Panc1 (cell line): ENCODE measurements at regions not wholly inside any gene's neighbourhood (a gene's known extent, or its start where the extent isn't known, plus 50 kb on each side); places are given as distances from the start of the nearest gene placed in this dataset.

Experiments
- ATAC-seq: fragments of 200-7000 bp; cut with Tn5 transposase; 2 replicates; pipeline ENCODE4 v1.9.1; 2020; ENCODE audit warnings: mild to moderate bottlenecking, moderate library complexity
- BruUV-seq: library from RNA; stranded (reverse); fragments of 400-500 nt; replicated peaks from 2 replicates; lab custom pipeline; 2021; lab: Mats Ljungman, UMichigan
- CTCF ChIA-PET: fragments of 300-600 bp; sonication (Branson Sonifier 250); formaldehyde crosslinking; loops from one replicate; lab custom pipeline; 2022; ENCODE audit warnings: antibody characterized with exemption; lab: Charles Lee
- POLR2A ChIA-PET: fragments of 300-600 bp; sonication (Branson Sonifier 250); formaldehyde crosslinking; loops from one replicate; lab custom pipeline; 2022; ENCODE audit warnings: antibody characterized with exemption; lab: Charles Lee
- DNase-seq: peaks from one replicate; pipeline ENCODE4 v3.0.0-alpha.2; 2010; ENCODE audit warnings: low read depth, low spot score
- H3K27ac ChIP-seq: 2 replicates; pipeline ENCODE4 v1.5.1; 2011; ENCODE audit warnings: mild to moderate bottlenecking, low read length, inconsistent platforms
- H3K27me3 ChIP-seq: fragments of 200-500 bp; sonication (Bioruptor generic); 2 replicates; pipeline ENCODE4 v1.6.0; 2014; ENCODE audit warnings: low read length, inconsistent platforms; ENCODE audit not compliant: control insufficient read depth, insufficient read depth
- H3K36me3 ChIP-seq: fragments of 200-500 bp; sonication (Bioruptor generic); 2 replicates; pipeline ENCODE4 v1.5.1; 2014; ENCODE audit warnings: inconsistent platforms, mild to moderate bottlenecking, low read length, moderate library complexity; ENCODE audit not compliant: control insufficient read depth, insufficient read depth
- H3K4me1 ChIP-seq: 2 replicates; pipeline ENCODE4 v1.5.1; 2011; ENCODE audit warnings: inconsistent platforms, mild to moderate bottlenecking, low read length, moderate library complexity; ENCODE audit not compliant: control insufficient read depth, insufficient read depth
- H3K4me3 ChIP-seq, 2 experiments: 2 replicates each; pipeline ENCODE4 v1.5.1; 2011 to 2012; ENCODE audit warnings: low read depth in 2 of 2, low read length in 2 of 2, mild to moderate bottlenecking in 2 of 2, inconsistent platforms in 1 of 2, moderate library complexity in 1 of 2
- H3K9me3 ChIP-seq: fragments of 200-500 bp; sonication (Bioruptor generic); 2 replicates; pipeline ENCODE4 v1.5.1; 2014; ENCODE audit warnings: low read depth, mild to moderate bottlenecking, inconsistent platforms, low read length, moderate library complexity; ENCODE audit not compliant: control insufficient read depth, insufficient read depth
- POLR2AphosphoS5 ChIP-seq: IDR thresholded peaks from 2 replicates; pipeline ENCODE4 v1.6.1; 2012; ENCODE audit warnings: mild to moderate bottlenecking, low read depth, low read length, moderate library complexity
- SIN3A ChIP-seq: IDR thresholded peaks from 2 replicates; pipeline ENCODE4 v1.6.1; 2012; ENCODE audit warnings: low read depth, mild to moderate bottlenecking, low read length, moderate library complexity, borderline replicate concordance; ENCODE audit not compliant: insufficient read depth
- TCF7L2 ChIP-seq: IDR thresholded peaks from 2 replicates; pipeline ENCODE4 v1.6.1; 2011; ENCODE audit warnings: mild to moderate bottlenecking, low read depth, low read length, inconsistent platforms
- in situ Hi-C: cut with HindIII; loops from 2 replicates; pipeline ENCODE4 v1.10.0; 2016; ENCODE audit warnings: low sequenced_read_pairs, low pct_unique_long_range_greater_than_20kb
- intact Hi-C: fragments of 100-400 bp; cut with micrococcal nuclease; formaldehyde crosslinking; loops from one replicate; pipeline ENCODE4 v1.10.0; 2022; ENCODE audit not compliant: unreplicated experiment
- TF ChIP-seq, protein P1 (sequence below): fragments of 450-650 bp; IDR thresholded peaks from 2 replicates; pipeline ENCODE4 v1.5.1; 2017; ENCODE audit warnings: mild to moderate bottlenecking
- TF ChIP-seq, protein P2 (sequence below), 2 experiments: IDR thresholded peaks; 2 replicates each; pipeline ENCODE4 v1.6.1; 2011 to 2012; ENCODE audit warnings: low read depth in 2 of 2, control low read depth in 1 of 2, low read length in 1 of 2, mild to moderate bottlenecking in 1 of 2, moderate library complexity in 1 of 2; ENCODE audit not compliant: insufficient read depth in 1 of 2

DNA sequence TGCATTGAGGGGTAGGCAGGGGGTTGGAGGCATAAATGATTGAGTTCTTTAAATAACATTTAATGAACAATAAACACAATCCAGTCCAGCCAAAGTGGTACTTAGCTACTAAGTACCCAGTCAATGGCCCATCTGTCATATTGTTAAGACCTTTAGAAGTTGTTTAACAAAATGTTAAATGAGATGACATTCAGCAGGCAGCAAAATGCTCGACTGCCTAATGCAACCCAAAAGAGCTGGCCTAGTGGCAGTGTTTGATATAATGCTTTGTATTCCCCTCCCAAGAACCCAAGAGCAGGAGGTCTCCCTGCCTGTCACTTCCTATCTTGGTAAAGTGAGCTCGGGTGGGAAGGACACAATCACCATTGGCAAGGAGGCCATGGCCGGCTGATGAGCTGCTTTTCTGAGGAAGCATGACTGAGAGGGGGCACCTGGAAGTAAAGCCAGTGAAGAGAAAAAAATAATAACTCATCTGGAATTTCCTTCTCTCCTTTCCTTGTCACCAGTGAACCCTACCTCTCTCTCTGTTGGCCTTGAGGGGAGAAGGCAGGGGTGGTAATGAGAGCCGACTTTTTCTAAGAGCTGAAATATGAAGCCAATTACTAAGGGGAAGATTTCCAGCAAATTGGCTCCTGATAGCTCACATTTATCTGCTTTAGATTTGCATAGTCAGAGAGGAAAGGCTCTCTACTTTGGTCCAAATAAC, 140.6 kb downstream of the C1D start:
- TF ChIP-seq, protein P1, sequence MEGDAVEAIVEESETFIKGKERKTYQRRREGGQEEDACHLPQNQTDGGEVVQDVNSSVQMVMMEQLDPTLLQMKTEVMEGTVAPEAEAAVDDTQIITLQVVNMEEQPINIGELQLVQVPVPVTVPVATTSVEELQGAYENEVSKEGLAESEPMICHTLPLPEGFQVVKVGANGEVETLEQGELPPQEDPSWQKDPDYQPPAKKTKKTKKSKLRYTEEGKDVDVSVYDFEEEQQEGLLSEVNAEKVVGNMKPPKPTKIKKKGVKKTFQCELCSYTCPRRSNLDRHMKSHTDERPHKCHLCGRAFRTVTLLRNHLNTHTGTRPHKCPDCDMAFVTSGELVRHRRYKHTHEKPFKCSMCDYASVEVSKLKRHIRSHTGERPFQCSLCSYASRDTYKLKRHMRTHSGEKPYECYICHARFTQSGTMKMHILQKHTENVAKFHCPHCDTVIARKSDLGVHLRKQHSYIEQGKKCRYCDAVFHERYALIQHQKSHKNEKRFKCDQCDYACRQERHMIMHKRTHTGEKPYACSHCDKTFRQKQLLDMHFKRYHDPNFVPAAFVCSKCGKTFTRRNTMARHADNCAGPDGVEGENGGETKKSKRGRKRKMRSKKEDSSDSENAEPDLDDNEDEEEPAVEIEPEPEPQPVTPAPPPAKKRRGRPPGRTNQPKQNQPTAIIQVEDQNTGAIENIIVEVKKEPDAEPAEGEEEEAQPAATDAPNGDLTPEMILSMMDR, result no peak
- TF ChIP-seq POLR2AphosphoS5 (no peak), SIN3A (no peak), TCF7L2 (no peak)
- TF ChIP-seq, protein P2, sequence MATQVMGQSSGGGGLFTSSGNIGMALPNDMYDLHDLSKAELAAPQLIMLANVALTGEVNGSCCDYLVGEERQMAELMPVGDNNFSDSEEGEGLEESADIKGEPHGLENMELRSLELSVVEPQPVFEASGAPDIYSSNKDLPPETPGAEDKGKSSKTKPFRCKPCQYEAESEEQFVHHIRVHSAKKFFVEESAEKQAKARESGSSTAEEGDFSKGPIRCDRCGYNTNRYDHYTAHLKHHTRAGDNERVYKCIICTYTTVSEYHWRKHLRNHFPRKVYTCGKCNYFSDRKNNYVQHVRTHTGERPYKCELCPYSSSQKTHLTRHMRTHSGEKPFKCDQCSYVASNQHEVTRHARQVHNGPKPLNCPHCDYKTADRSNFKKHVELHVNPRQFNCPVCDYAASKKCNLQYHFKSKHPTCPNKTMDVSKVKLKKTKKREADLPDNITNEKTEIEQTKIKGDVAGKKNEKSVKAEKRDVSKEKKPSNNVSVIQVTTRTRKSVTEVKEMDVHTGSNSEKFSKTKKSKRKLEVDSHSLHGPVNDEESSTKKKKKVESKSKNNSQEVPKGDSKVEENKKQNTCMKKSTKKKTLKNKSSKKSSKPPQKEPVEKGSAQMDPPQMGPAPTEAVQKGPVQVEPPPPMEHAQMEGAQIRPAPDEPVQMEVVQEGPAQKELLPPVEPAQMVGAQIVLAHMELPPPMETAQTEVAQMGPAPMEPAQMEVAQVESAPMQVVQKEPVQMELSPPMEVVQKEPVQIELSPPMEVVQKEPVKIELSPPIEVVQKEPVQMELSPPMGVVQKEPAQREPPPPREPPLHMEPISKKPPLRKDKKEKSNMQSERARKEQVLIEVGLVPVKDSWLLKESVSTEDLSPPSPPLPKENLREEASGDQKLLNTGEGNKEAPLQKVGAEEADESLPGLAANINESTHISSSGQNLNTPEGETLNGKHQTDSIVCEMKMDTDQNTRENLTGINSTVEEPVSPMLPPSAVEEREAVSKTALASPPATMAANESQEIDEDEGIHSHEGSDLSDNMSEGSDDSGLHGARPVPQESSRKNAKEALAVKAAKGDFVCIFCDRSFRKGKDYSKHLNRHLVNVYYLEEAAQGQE (IDR thresholded peaks at IDR 0.05; ENCODE audit: insufficient read depth in 1 of 2, low read depth in 2 of 2, low read length in 1 of 2), result no peak
- no peaks in the 10 kb centered on the region for H3K9me3 ChIP-seq
- H3K4me3 ChIP-seq, result no peak overlapping the region
- no peaks in the 10 kb centered on the region for H3K4me1 ChIP-seq
- no peaks in the 10 kb centered on the region for H3K36me3 ChIP-seq
- in situ Hi-C loops, result no loop called here
- intact Hi-C loops, result no loop called here
- H3K27ac ChIP-seq, result no peak overlapping the region
- no peak for DNase-seq
- ATAC-seq, result no peak
- CTCF ChIA-PET, result no interaction called here
- H3K27me3 ChIP-seq, result no peaks in the 10 kb centered on the region
- no TSS peak for BruUV-seq
- POLR2A ChIA-PET, result no interaction called here

DNA sequence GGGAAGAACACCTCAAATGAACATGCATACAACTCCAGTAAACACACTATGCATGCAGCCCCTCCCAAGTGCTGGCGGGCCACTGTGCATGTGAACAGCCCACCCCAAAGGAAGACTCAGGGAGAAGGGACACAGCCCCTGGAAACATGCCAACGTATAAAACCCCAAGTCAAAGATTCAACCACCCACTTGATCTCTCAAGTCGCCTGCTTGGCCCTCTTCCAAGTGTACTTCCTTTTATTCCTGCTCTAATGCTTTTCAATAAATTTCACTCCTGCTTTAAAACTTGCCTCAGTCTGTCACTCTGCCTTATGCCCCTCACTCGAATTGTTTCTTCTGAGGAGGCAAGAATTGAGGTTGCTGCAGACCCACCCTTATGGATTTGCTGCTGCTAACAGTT, 139.1 kb downstream of the C1D start:
- POLR2A ChIA-PET, result no interaction called here

More for the DNA sequence above, 139.1 kb downstream of the C1D start:
- no TSS peak for BruUV-seq
- H3K27ac ChIP-seq, result no peak overlapping the region
- CTCF ChIA-PET, result no interaction called here
- no peaks in the 10 kb centered on the region for H3K9me3 ChIP-seq
- peaks cover 3% of the 10 kb centered on the region; the same call in 1 of the 2 replicates for H3K27me3 ChIP-seq
- no peaks in the 10 kb centered on the region for H3K4me1 ChIP-seq
- TF ChIP-seq POLR2AphosphoS5, result no peak
- TF ChIP-seq, protein P1, result no peak
- no peaks in the 10 kb centered on the region for H3K36me3 ChIP-seq
- ATAC-seq, result no peak
- in situ Hi-C loops (no loop called here), intact Hi-C loops (no loop called here)
- no peak for DNase-seq
- no peak overlapping the region for H3K4me3 ChIP-seq
